Panc1 (cell line): ENCODE measurements at regions not wholly inside any gene's neighbourhood (a gene's known extent, or its start where the extent isn't known, plus 50 kb on each side); places are given as distances from the start of the nearest gene placed in this dataset.

Experiments used
- POLR2AphosphoS5 ChIP-seq: IDR thresholded peaks from 2 replicates; pipeline ENCODE4 v1.6.1; 2012; ENCODE audit warnings: mild to moderate bottlenecking, low read depth, low read length, moderate library complexity
- SIN3A ChIP-seq: IDR thresholded peaks from 2 replicates; pipeline ENCODE4 v1.6.1; 2012; ENCODE audit warnings: low read depth, mild to moderate bottlenecking, low read length, moderate library complexity, borderline replicate concordance; ENCODE audit not compliant: insufficient read depth
- TCF7L2 ChIP-seq: IDR thresholded peaks from 2 replicates; pipeline ENCODE4 v1.6.1; 2011; ENCODE audit warnings: mild to moderate bottlenecking, low read depth, low read length, inconsistent platforms
- TF ChIP-seq, protein P1 (sequence below): fragments of 450-650 bp; IDR thresholded peaks from 2 replicates; pipeline ENCODE4 v1.5.1; 2017; ENCODE audit warnings: mild to moderate bottlenecking
- TF ChIP-seq, protein P2 (sequence below), 2 experiments: IDR thresholded peaks; 2 replicates each; pipeline ENCODE4 v1.6.1; 2011 to 2012; ENCODE audit warnings: low read depth in 2 of 2, control low read depth in 1 of 2, low read length in 1 of 2, mild to moderate bottlenecking in 1 of 2, moderate library complexity in 1 of 2; ENCODE audit not compliant: insufficient read depth in 1 of 2

DNA sequence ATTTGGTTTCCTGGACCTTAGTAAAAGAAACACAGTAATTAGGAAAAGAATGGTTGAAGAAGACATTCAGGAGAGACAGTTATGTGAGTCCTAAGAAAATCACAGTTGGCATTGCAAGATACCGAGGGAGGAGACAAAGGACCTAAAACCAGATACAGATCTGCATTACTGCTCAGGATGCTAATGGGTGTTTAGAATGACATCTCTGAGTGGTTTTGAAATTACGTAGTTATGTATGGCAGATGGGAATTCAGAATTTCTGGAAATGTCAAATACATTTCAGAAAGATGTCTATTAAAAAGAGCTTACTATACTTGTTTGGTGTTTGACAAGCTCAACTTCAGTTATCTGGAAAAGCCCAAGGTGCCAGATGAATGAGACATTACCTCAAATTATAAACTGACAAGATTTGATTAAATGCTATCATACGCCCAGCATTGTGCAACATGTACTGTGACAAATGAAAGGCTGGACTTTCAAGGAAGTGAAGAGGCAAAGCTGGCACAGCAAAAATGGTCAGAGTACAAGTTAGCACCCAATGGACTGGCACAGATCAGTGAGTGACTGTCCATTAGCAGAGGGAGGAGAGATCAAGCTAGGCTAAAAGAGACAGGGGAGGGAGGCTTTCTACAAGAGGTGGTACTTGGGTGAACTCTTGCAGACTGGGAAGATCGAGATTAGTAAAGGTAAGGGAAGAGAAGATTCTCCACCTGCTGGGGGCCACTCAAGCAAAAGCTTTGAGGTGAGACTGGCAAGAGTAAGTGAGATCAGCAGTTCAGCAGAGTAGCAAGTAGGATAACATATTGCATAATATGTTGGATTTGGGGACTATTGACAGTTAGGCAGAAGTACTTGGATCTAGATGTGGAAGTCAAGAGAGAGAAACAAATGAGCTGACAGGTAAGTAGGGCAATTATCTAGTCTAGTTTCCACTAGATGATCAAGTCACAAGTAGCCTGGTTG is 168.9 kb downstream of the CYRIA start:
- TF ChIP-seq, protein P1, sequence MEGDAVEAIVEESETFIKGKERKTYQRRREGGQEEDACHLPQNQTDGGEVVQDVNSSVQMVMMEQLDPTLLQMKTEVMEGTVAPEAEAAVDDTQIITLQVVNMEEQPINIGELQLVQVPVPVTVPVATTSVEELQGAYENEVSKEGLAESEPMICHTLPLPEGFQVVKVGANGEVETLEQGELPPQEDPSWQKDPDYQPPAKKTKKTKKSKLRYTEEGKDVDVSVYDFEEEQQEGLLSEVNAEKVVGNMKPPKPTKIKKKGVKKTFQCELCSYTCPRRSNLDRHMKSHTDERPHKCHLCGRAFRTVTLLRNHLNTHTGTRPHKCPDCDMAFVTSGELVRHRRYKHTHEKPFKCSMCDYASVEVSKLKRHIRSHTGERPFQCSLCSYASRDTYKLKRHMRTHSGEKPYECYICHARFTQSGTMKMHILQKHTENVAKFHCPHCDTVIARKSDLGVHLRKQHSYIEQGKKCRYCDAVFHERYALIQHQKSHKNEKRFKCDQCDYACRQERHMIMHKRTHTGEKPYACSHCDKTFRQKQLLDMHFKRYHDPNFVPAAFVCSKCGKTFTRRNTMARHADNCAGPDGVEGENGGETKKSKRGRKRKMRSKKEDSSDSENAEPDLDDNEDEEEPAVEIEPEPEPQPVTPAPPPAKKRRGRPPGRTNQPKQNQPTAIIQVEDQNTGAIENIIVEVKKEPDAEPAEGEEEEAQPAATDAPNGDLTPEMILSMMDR = no peak
- TF ChIP-seq TCF7L2 = no peak
- TF ChIP-seq POLR2AphosphoS5 = no peak
- TF ChIP-seq, protein P2, sequence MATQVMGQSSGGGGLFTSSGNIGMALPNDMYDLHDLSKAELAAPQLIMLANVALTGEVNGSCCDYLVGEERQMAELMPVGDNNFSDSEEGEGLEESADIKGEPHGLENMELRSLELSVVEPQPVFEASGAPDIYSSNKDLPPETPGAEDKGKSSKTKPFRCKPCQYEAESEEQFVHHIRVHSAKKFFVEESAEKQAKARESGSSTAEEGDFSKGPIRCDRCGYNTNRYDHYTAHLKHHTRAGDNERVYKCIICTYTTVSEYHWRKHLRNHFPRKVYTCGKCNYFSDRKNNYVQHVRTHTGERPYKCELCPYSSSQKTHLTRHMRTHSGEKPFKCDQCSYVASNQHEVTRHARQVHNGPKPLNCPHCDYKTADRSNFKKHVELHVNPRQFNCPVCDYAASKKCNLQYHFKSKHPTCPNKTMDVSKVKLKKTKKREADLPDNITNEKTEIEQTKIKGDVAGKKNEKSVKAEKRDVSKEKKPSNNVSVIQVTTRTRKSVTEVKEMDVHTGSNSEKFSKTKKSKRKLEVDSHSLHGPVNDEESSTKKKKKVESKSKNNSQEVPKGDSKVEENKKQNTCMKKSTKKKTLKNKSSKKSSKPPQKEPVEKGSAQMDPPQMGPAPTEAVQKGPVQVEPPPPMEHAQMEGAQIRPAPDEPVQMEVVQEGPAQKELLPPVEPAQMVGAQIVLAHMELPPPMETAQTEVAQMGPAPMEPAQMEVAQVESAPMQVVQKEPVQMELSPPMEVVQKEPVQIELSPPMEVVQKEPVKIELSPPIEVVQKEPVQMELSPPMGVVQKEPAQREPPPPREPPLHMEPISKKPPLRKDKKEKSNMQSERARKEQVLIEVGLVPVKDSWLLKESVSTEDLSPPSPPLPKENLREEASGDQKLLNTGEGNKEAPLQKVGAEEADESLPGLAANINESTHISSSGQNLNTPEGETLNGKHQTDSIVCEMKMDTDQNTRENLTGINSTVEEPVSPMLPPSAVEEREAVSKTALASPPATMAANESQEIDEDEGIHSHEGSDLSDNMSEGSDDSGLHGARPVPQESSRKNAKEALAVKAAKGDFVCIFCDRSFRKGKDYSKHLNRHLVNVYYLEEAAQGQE (IDR thresholded peaks at IDR 0.05; ENCODE audit: insufficient read depth in 1 of 2, low read depth in 2 of 2, low read length in 1 of 2) = no peak
- no peak for TF ChIP-seq SIN3A
